ENCODE measurements at regions not wholly inside any gene's neighbourhood (a gene's known extent, or its start where the extent isn't known, plus 50 kb on each side); places are given as distances from the start of the nearest gene placed in this dataset.

DNA sequence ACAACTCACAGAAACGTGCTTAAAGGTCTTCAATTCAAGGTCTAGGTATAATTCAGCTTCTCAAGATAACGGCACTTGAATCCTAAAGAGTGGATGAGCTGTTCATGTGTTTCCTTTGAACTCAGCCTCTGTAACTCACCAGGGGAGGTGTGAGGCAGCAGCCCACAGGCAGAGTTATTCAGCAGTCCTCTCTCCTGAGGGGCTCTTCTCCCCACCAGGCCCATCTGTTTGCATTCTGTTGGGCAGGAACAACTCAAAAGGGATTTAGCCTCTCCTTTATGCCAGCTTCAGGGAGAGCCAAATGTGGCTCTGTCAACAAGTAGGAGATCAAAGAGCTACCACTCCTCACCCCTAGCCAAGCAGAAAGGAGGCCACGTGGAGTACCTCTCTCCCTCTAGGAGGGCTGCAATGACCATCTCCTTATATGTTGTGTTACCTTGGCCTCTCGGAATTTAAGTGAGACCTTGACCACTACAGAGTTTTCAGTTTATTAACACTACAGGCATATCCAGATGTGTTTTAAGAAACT is 151.2 kb downstream of the SPATA18 start:
- TF ChIP-seq, protein P1, sequence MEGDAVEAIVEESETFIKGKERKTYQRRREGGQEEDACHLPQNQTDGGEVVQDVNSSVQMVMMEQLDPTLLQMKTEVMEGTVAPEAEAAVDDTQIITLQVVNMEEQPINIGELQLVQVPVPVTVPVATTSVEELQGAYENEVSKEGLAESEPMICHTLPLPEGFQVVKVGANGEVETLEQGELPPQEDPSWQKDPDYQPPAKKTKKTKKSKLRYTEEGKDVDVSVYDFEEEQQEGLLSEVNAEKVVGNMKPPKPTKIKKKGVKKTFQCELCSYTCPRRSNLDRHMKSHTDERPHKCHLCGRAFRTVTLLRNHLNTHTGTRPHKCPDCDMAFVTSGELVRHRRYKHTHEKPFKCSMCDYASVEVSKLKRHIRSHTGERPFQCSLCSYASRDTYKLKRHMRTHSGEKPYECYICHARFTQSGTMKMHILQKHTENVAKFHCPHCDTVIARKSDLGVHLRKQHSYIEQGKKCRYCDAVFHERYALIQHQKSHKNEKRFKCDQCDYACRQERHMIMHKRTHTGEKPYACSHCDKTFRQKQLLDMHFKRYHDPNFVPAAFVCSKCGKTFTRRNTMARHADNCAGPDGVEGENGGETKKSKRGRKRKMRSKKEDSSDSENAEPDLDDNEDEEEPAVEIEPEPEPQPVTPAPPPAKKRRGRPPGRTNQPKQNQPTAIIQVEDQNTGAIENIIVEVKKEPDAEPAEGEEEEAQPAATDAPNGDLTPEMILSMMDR (optimal IDR thresholded peaks at IDR 0.05 in 1 of 3, IDR thresholded peaks at IDR 0.05 in 1 of 3, conservative IDR thresholded peaks at IDR 0.05 in 1 of 3; ENCODE audit: extremely low read depth in 1 of 3, insufficient read depth in 2 of 3, low read length in 3 of 3): no peak
- TF ChIP-seq EZH2 (IDR thresholded peaks at IDR 0.05; ENCODE audit: low read length): no peak
